ENCODE measurements at regions not wholly inside any gene's neighbourhood (a gene's known extent, or its start where the extent isn't known, plus 50 kb on each side); places are given as distances from the start of the nearest gene placed in this dataset.

GRCh38 chr6:46072866-46073265, 56.9 kb upstream of the ENPP4 start:
- Histone ChIP-seq H3K4me3 (ENCODE audit: low read depth, low read length) (no peak overlapping the region), H3K9me3 (no peaks in the 10 kb centered on the region), H3K36me3 (ENCODE audit: control insufficient read depth, insufficient read depth, low read length) (no peaks in the 10 kb centered on the region), H3K27me3 (replicated peaks; ENCODE audit: control insufficient read depth, insufficient read depth, low read length) (no peaks in the 10 kb centered on the region), H3K4me1 (no peaks in the 10 kb centered on the region)
- no peaks in the 10 kb centered on the region for H3K9me3 Mint-ChIP-seq (ENCODE audit: unreplicated experiment)
- H3K27me3 Mint-ChIP-seq (ENCODE audit: insufficient read depth, unreplicated experiment) = peaks cover 13% of the 10 kb centered on the region
- no peaks in the 10 kb centered on the region for H3K4me1 Mint-ChIP-seq (ENCODE audit: low read depth, unreplicated experiment)
- intact Hi-C loops (cut with micrococcal nuclease; ENCODE audit: unreplicated experiment) = no loop called here
- POLR2A ChIA-PET = no interaction called here
- no peak for DNase-seq
- H3K4me3 Mint-ChIP-seq (ENCODE audit: unreplicated experiment) = no peak overlapping the region
- BruUV-seq (replicated peaks) = no TSS peak
- no peaks in the 10 kb centered on the region for H3K36me3 Mint-ChIP-seq (ENCODE audit: insufficient read depth, unreplicated experiment)
- no peak for TF ChIP-seq CTCF (IDR thresholded peaks at IDR 0.05; ENCODE audit: insufficient read depth in 1 of 2, low read depth in 1 of 2, low read length in 1 of 2, severe bottlenecking in 1 of 2, unreplicated experiment in 1 of 2)
- CTCF ChIA-PET = no interaction called here
- H3K27ac Mint-ChIP-seq (ENCODE audit: unreplicated experiment) = no peak overlapping the region

DNA sequence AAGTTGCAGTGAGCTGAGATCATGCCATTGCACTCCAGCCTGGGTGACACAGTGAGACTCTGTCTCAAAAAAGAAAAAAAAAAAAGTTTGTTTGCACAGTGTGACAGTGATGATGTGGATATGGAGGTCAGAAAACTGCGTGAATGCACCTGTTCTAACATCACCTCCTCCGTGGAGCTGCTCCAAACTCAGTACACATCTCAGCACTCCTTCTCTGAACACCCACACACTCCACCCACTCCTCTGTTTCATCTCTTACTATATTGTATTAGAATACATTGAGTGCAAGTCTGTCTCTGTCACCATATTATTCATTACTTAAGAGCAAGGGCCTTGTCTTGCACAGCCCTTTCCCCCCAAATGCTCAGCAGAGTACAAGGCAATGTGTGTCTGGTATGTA, 51.5 kb upstream of the ENPP4 start:
- ChIA-PET POLR2A (no interaction called here), CTCF (interaction anchor here (0.6 kb wide), 1 partner anchor 234 kb away, joined by 3 read pairs; no protein-coding TSS in a partner anchor)
- H3K4me1 Mint-ChIP-seq (ENCODE audit: low read depth, unreplicated experiment) = no peaks in the 10 kb centered on the region
- TF ChIP-seq CTCF (IDR thresholded peaks at IDR 0.05; ENCODE audit: insufficient read depth in 1 of 2, low read depth in 1 of 2, low read length in 1 of 2, severe bottlenecking in 1 of 2, unreplicated experiment in 1 of 2) = no peak
- intact Hi-C loops (cut with micrococcal nuclease; ENCODE audit: unreplicated experiment) = no loop called here
- no peak overlapping the region for H3K27ac Mint-ChIP-seq (ENCODE audit: unreplicated experiment)
- H3K4me3 ChIP-seq (ENCODE audit: low read depth, low read length) = no peak overlapping the region
- H3K9me3 ChIP-seq = no peaks in the 10 kb centered on the region
- no peak for DNase-seq
- no peaks in the 10 kb centered on the region for H3K36me3 ChIP-seq (ENCODE audit: control insufficient read depth, insufficient read depth, low read length)
- no peaks in the 10 kb centered on the region; the same call in 1 of the 2 replicates for H3K4me1 ChIP-seq
- BruUV-seq (replicated peaks) = no TSS peak
- no peaks in the 10 kb centered on the region for H3K27me3 ChIP-seq (replicated peaks; ENCODE audit: control insufficient read depth, insufficient read depth, low read length)
- H3K4me3 Mint-ChIP-seq (ENCODE audit: unreplicated experiment) = no peak overlapping the region
- peaks cover 8% of the 10 kb centered on the region for H3K27me3 Mint-ChIP-seq (ENCODE audit: insufficient read depth, unreplicated experiment)
- no peaks in the 10 kb centered on the region for H3K9me3 Mint-ChIP-seq (ENCODE audit: unreplicated experiment)
- H3K36me3 Mint-ChIP-seq (ENCODE audit: insufficient read depth, unreplicated experiment) = no peaks in the 10 kb centered on the region

DNA sequence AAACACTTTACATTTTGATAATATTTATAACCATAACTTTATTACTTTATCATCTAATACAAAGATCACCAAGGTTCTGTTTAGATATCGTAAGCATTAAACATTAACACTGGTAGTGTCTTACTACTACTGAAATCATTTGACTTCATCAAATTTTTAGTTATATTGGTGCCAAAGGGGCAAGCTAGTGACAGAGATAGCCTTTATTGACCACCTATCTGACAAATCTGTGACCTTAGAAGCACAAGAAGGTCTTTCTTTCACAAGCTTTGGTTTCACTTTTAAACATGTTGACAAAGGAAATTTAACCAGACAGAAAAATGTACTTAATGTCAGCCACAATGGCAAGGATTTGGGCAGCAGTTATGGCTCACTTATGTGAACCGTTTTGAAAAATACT, 50.7 kb upstream of the ENPP4 start:
- Mint-ChIP-seq H3K9me3 (ENCODE audit: unreplicated experiment) (no peaks in the 10 kb centered on the region), H3K27me3 (ENCODE audit: insufficient read depth, unreplicated experiment) (peaks cover 8% of the 10 kb centered on the region), H3K4me1 (ENCODE audit: low read depth, unreplicated experiment) (no peaks in the 10 kb centered on the region), H3K27ac (ENCODE audit: unreplicated experiment) (no peak overlapping the region), H3K4me3 (ENCODE audit: unreplicated experiment) (no peak overlapping the region), H3K36me3 (ENCODE audit: insufficient read depth, unreplicated experiment) (no peaks in the 10 kb centered on the region)
- BruUV-seq (replicated peaks) = no TSS peak
- POLR2A ChIA-PET = no interaction called here
- H3K4me1 ChIP-seq = no peaks in the 10 kb centered on the region; the same call in 1 of the 2 replicates
- CTCF ChIA-PET = no interaction called here
- H3K9me3 ChIP-seq = no peaks in the 10 kb centered on the region
- DNase-seq = no peak
- H3K4me3 ChIP-seq (ENCODE audit: low read depth, low read length) = no peak overlapping the region
- intact Hi-C loops (cut with micrococcal nuclease; ENCODE audit: unreplicated experiment) = no loop called here
- no peak for TF ChIP-seq CTCF (IDR thresholded peaks at IDR 0.05; ENCODE audit: insufficient read depth in 1 of 2, low read depth in 1 of 2, low read length in 1 of 2, severe bottlenecking in 1 of 2, unreplicated experiment in 1 of 2)
- no peaks in the 10 kb centered on the region for H3K36me3 ChIP-seq (ENCODE audit: control insufficient read depth, insufficient read depth, low read length)
- no peaks in the 10 kb centered on the region for H3K27me3 ChIP-seq (replicated peaks; ENCODE audit: control insufficient read depth, insufficient read depth, low read length)
